Gastrocnemius medialis (tissue), 4 donors: ENCODE measurements at regions not wholly inside any gene's neighbourhood (a gene's known extent, or its start where the extent isn't known, plus 50 kb on each side); places are given as distances from the start of the nearest gene placed in this dataset.
"Not testable (repeated sequence)": the region's sequence is repeated elsewhere in the genome, so short reads cannot be mapped to it uniquely, and the experiment has no call there.

Experiments
- ATAC-seq, 2 donors: fragments of 150-250 bp; one replicate each; pipeline ENCODE4 v1.9.1; 2016
- DNase-seq, 2 donors: peaks; one replicate each; pipeline ENCODE4 v3.0.0-alpha.2; 2019
- H3K27ac ChIP-seq, 4 donors: fragments of 200-600 bp; sonication (generic); 1 replicate in 1 of 4; 2 replicates in 3 of 4; pipeline ENCODE4 v1.5.1; 2016 to 2018; ENCODE audit warnings: mild to moderate bottlenecking in 2 of 4, moderate library complexity in 1 of 4
- H3K27me3 ChIP-seq, 3 donors: fragments of 200-600 bp; sonication (generic) in 2 of 3; 1 replicate in 1 of 3; 2 replicates in 2 of 3; pipeline versions ENCODE4 v1.5.1 to v1.6.0; 2016 to 2019; ENCODE audit warnings: mild to moderate bottlenecking in 1 of 3, moderate library complexity in 1 of 3
- H3K36me3 ChIP-seq, 2 donors: fragments of 200-600 bp; sonication (generic) in 1 of 2; one replicate each; pipeline ENCODE4 v1.5.1; 2017 to 2018
- H3K4me1 ChIP-seq, 2 donors: fragments of 200-600 bp; sonication (generic) in 1 of 2; one replicate each; pipeline ENCODE4 v1.5.1; 2016 to 2017; ENCODE audit warnings: mild to moderate bottlenecking in 2 of 2
- H3K4me3 ChIP-seq, 4 donors: fragments of 200-600 bp; sonication (generic) in 3 of 4; 1 replicate in 1 of 4; 2 replicates in 3 of 4; pipeline ENCODE4 v1.5.1; 2016 to 2019; ENCODE audit warnings: mild to moderate bottlenecking in 2 of 4
- H3K9me3 ChIP-seq, 3 donors: fragments of 200-600 bp; sonication (generic) in 2 of 3; 1 replicate in 1 of 3; 2 replicates in 2 of 3; pipeline ENCODE4 v1.5.1; 2016 to 2019
- CTCF ChIP-seq, 5 experiments: fragments of 450-650 bp in 3 of 5; fragments of 200-600 bp in 2 of 5; sonication (generic) in 2 of 5; IDR thresholded peaks in 4 of 5; conservative IDR thresholded peaks in 1 of 5; 1 replicate in 4 of 5; 2 replicates in 1 of 5; pipeline ENCODE4 v1.5.1; 2016 to 2019; ENCODE audit warnings: antibody characterized with exemption in 5 of 5, mild to moderate bottlenecking in 3 of 5, moderate library complexity in 3 of 5
- POLR2A ChIP-seq, 2 donors: fragments of 450-650 bp; IDR thresholded peaks; one replicate each; pipeline ENCODE4 v1.6.1; 2017; ENCODE audit warnings: antibody characterized with exemption in 2 of 2, mild to moderate bottlenecking in 2 of 2, moderate library complexity in 2 of 2
- in situ Hi-C, 4 donors: fragments of 200-750 bp; cut with MboI; loops; one replicate each; pipeline versions ENCODE4 v1.15.0 to v1.8.0; 2017; ENCODE audit warnings: low sequenced_read_pairs in 4 of 4
- intact Hi-C: fragments of 100-400 bp; cut with DNase I; formaldehyde crosslinking; loops from one replicate; pipeline ENCODE4 v1.15.1; 2023; ENCODE audit warnings: low total_unique reads

- Histone ChIP-seq H3K36me3 (no peaks in the 10 kb centered on the region), H3K9me3 (no peaks in the 10 kb centered on the region), H3K4me1 (no peaks in the 10 kb centered on the region), H3K27ac (no peak overlapping the region), H3K27me3 (no peaks in the 10 kb centered on the region), H3K4me3 (peak overlapping the region in 1 of 4 donors; percentile 29)
- DNase-seq (no peak), ATAC-seq (no peak)
- TF ChIP-seq POLR2A (IDR thresholded peaks at IDR 0.05) (no peak), CTCF (IDR thresholded peaks at IDR 0.05 in 4 of 5, conservative IDR thresholded peaks at IDR 0.05 in 1 of 5) (no peak)
- in situ Hi-C loops = no loop called here
- intact Hi-C loops = no loop called here
Observed at GRCh38 chr4:60657807-60658206, 542.3 kb upstream of the ADGRL3 start.

GRCh38 chr4:60663769-60664168 is 536.4 kb upstream of the ADGRL3 start:
- in situ Hi-C loops = no loop called here

GRCh38 chr4:60682901-60683300 is 517.2 kb upstream of the ADGRL3 start:
- no peak for TF ChIP-seq CTCF (IDR thresholded peaks at IDR 0.05 in 4 of 5, conservative IDR thresholded peaks at IDR 0.05 in 1 of 5)
- no peak for ATAC-seq
- H3K9me3 ChIP-seq = no peaks in the 10 kb centered on the region
- no peak overlapping the region for H3K27ac ChIP-seq
- no peaks in the 10 kb centered on the region for H3K4me1 ChIP-seq
- no peaks in the 10 kb centered on the region for H3K27me3 ChIP-seq
- no peak overlapping the region for H3K4me3 ChIP-seq
- in situ Hi-C loops = no loop called here
- intact Hi-C loops = no loop called here
- H3K36me3 ChIP-seq = no peaks in the 10 kb centered on the region
- DNase-seq = no peak

More at GRCh38 chr4:60663769-60664168, 536.4 kb upstream of the ADGRL3 start:
- H3K4me3 ChIP-seq = no peak overlapping the region
- ATAC-seq = no peak
- H3K36me3 ChIP-seq = no peaks in the 10 kb centered on the region
- TF ChIP-seq POLR2A (IDR thresholded peaks at IDR 0.05) = no peak
- no peak for TF ChIP-seq CTCF (IDR thresholded peaks at IDR 0.05 in 4 of 5, conservative IDR thresholded peaks at IDR 0.05 in 1 of 5)
- no peaks in the 10 kb centered on the region for H3K27me3 ChIP-seq
- H3K4me1 ChIP-seq = no peaks in the 10 kb centered on the region
- H3K9me3 ChIP-seq = no peaks in the 10 kb centered on the region
- intact Hi-C loops = no loop called here
- no peak overlapping the region for H3K27ac ChIP-seq
- no peak for DNase-seq

- Histone ChIP-seq H3K4me1 (no peaks in the 10 kb centered on the region), H3K4me3 (no peak overlapping the region), H3K36me3 (no peaks in the 10 kb centered on the region), H3K9me3 (no peaks in the 10 kb centered on the region), H3K27me3 (no peaks in the 10 kb centered on the region), H3K27ac (no peak overlapping the region)
- in situ Hi-C loops (no loop called here), intact Hi-C loops (no loop called here)
- ATAC-seq (no peak), DNase-seq (no peak)
- TF ChIP-seq POLR2A (IDR thresholded peaks at IDR 0.05) (no peak), CTCF (IDR thresholded peaks at IDR 0.05 in 4 of 5, conservative IDR thresholded peaks at IDR 0.05 in 1 of 5) (no peak)
Observed at GRCh38 chr4:60683357-60683756, 516.8 kb upstream of the ADGRL3 start.

GRCh38 chr4:60683973-60684372 is 516.2 kb upstream of the ADGRL3 start:
- Histone ChIP-seq H3K36me3 (no peaks in the 10 kb centered on the region), H3K9me3 (no peaks in the 10 kb centered on the region), H3K27me3 (no peaks in the 10 kb centered on the region), H3K4me1 (no peaks in the 10 kb centered on the region), H3K27ac (no peak overlapping the region), H3K4me3 (no peak overlapping the region)
- in situ Hi-C loops (no loop called here), intact Hi-C loops (no loop called here)
- no peak for ATAC-seq
- no peak for DNase-seq
- no peak for TF ChIP-seq POLR2A (IDR thresholded peaks at IDR 0.05)
- no peak for TF ChIP-seq CTCF (IDR thresholded peaks at IDR 0.05 in 4 of 5, conservative IDR thresholded peaks at IDR 0.05 in 1 of 5)

GRCh38 chr4:60696062-60696461 is 504.1 kb upstream of the ADGRL3 start:
- intact Hi-C loops, H3K36me3 ChIP-seq, H3K4me1 ChIP-seq, H3K4me3 ChIP-seq, H3K9me3 ChIP-seq, in situ Hi-C loops, DNase-seq, H3K27ac ChIP-seq, ATAC-seq, H3K27me3 ChIP-seq: not testable (repeated sequence)
